HCT116 (cell line): ENCODE measurements at regions not wholly inside any gene's neighbourhood (a gene's known extent, or its start where the extent isn't known, plus 50 kb on each side); places are given as distances from the start of the nearest gene placed in this dataset.

Experiments
- ATAC-seq: fragments of 200-7000 bp; cut with Tn5 transposase; 2 replicates; pipeline ENCODE4 v1.9.1; 2020; ENCODE audit warnings: mild to moderate bottlenecking, moderate library complexity
- BruUV-seq: library from RNA; stranded (reverse); fragments of 400-500 nt; replicated peaks from 2 replicates; lab custom pipeline; 2021; lab: Mats Ljungman, UMichigan
- CTCF ChIA-PET: fragments of 300-600 bp; sonication (Branson Sonifier 250); formaldehyde crosslinking; loops from one replicate; lab custom pipeline; 2021; ENCODE audit warnings: antibody characterized with exemption; lab: Charles Lee
- POLR2A ChIA-PET: fragments of 300-600, 350-600 bp; sonication (Branson Sonifier 250); formaldehyde crosslinking; loops from one replicate; lab custom pipeline; 2021; ENCODE audit warnings: antibody characterized with exemption; lab: Charles Lee
- RAD21 ChIA-PET, 2 experiments: fragments of 300-600 bp; sonication (Branson Sonifier 250); formaldehyde crosslinking; loops; one replicate each; lab custom pipeline; 2023; ENCODE audit warnings: low total read pairs in 2 of 2; ENCODE audit not compliant: uncharacterized antibody in 2 of 2, unreplicated experiment in 2 of 2, low non-redundant PET in 1 of 2; lab: Charles Lee
- DNase-seq: peaks from one replicate; pipeline ENCODE4 v3.0.0-alpha.2; 2010; ENCODE audit warnings: low read depth, low spot score
- H2AFZ ChIP-seq: fragments of 200-600 bp; shearing (Covaris generic), sonication (generic); 2 replicates; pipeline ENCODE4 v1.6.1; 2017; ENCODE audit warnings: low read depth, mixed run types, mixed read lengths, antibody characterized with exemption, low read length; ENCODE audit not compliant: poor library complexity, severe bottlenecking
- H3K27ac ChIP-seq: 2 replicates; pipeline ENCODE4 v1.5.1; 2012; ENCODE audit warnings: low read depth, low read length
- H3K27me3 ChIP-seq: fragments of 200-600 bp; sonication (generic); 2 replicates; pipeline ENCODE4 v1.6.1; 2016; ENCODE audit warnings: mixed run types, low read length, mixed read lengths; ENCODE audit not compliant: insufficient read depth
- H3K36me3 ChIP-seq, 2 experiments: fragments of 200-500 bp in 1 of 2; fragments of 200-600 bp in 1 of 2; sonication (Bioruptor generic) in 1 of 2; sonication (generic) in 1 of 2; 2 replicates each; pipeline versions ENCODE4 v1.5.1 to v1.6.1; 2014 to 2016; ENCODE audit warnings: low read length in 2 of 2, inconsistent platforms in 1 of 2, mixed read lengths in 1 of 2, mixed run types in 1 of 2; ENCODE audit not compliant: insufficient read depth in 2 of 2, control insufficient read depth in 1 of 2
- H3K4me1 ChIP-seq, 2 experiments: fragments of 200-600 bp in 1 of 2; sonication (generic) in 1 of 2; 2 replicates each; pipeline versions ENCODE4 v1.5.1 to v1.6.1; 2012 to 2017; ENCODE audit warnings: low read length in 2 of 2, inconsistent platforms in 1 of 2, mild to moderate bottlenecking in 1 of 2, mixed read lengths in 1 of 2, mixed run types in 1 of 2, moderate library complexity in 1 of 2; ENCODE audit not compliant: insufficient read depth in 2 of 2, control insufficient read depth in 1 of 2
- H3K4me2 ChIP-seq: fragments of 200-600 bp; sonication (generic); 2 replicates; pipeline ENCODE4 v1.6.1; 2017; ENCODE audit warnings: mixed run types, low read length, mixed read lengths
- H3K4me3 ChIP-seq, 2 experiments: fragments of 200-600 bp in 1 of 2; sonication (generic) in 1 of 2; replicated peaks in 1 of 2; 2 replicates each; pipeline ENCODE4 v1.5.1; 2011 to 2016; ENCODE audit warnings: low read length in 2 of 2, control low read depth in 1 of 2, low read depth in 1 of 2, mild to moderate bottlenecking in 1 of 2, mixed read lengths in 1 of 2, mixed run types in 1 of 2
- H3K79me2 ChIP-seq: fragments of 200-600 bp; sonication (generic); 2 replicates; pipeline ENCODE4 v1.6.1; 2017; ENCODE audit warnings: mild to moderate bottlenecking, mixed run types, low read length, moderate library complexity, mixed read lengths; ENCODE audit not compliant: insufficient read depth
- H3K9ac ChIP-seq: fragments of 200-600 bp; sonication (generic); 2 replicates; pipeline ENCODE4 v1.6.1; 2016; ENCODE audit warnings: low read length, mixed read lengths
- H3K9me2 ChIP-seq: fragments of 200-600 bp; sonication (generic), shearing (Covaris generic); 2 replicates; pipeline ENCODE4 v1.6.1; 2017; ENCODE audit warnings: mixed run types, mild to moderate bottlenecking, moderate library complexity; ENCODE audit not compliant: insufficient read depth
- H3K9me3 ChIP-seq, 2 experiments: fragments of 200-500 bp in 1 of 2; fragments of 200-600 bp in 1 of 2; sonication (Bioruptor generic) in 1 of 2; sonication (generic) in 1 of 2; 2 replicates each; pipeline ENCODE4 v1.6.1; 2014 to 2017; ENCODE audit warnings: low read length in 2 of 2, mixed read lengths in 2 of 2, inconsistent platforms in 1 of 2, low read depth in 1 of 2, mild to moderate bottlenecking in 1 of 2, mixed run types in 1 of 2, moderate library complexity in 1 of 2; ENCODE audit not compliant: control insufficient read depth in 1 of 2, insufficient read depth in 1 of 2
- H4K20me1 ChIP-seq: fragments of 200-600 bp; sonication (generic), shearing (Covaris generic); 2 replicates; pipeline ENCODE4 v1.6.1; 2017; ENCODE audit warnings: mixed run types, mild to moderate bottlenecking, moderate library complexity; ENCODE audit not compliant: insufficient read depth
- CBX3 ChIP-seq: IDR thresholded peaks from 2 replicates; pipeline ENCODE4 v1.6.1; 2012; ENCODE audit warnings: low read depth
- CEBPB ChIP-seq: IDR thresholded peaks from 2 replicates; pipeline ENCODE4 v1.6.1; 2012; ENCODE audit warnings: low read depth
- EZH2 ChIP-seq: fragments of 200-600 bp; sonication (generic); IDR thresholded peaks from 2 replicates; pipeline ENCODE4 v1.6.1; 2017; ENCODE audit warnings: antibody characterized with exemption, mixed run types
- EZH2phosphoT487 ChIP-seq: fragments of 200-600 bp; IDR thresholded peaks from 2 replicates; pipeline ENCODE4 v1.6.1; 2018; ENCODE audit warnings: antibody characterized with exemption, borderline replicate concordance
- FOSL1 ChIP-seq: IDR thresholded peaks from 2 replicates; pipeline ENCODE4 v1.6.1; 2012; ENCODE audit warnings: low read depth
- JUND ChIP-seq: IDR thresholded peaks from 2 replicates; pipeline ENCODE4 v1.6.1; 2012
- POLR2A ChIP-seq: IDR thresholded peaks from 2 replicates; pipeline ENCODE4 v1.7.0; 2011; ENCODE audit warnings: borderline replicate concordance; ENCODE audit not compliant: insufficient read depth, insufficient read length; ENCODE audit errors: extremely low read depth
- POLR2AphosphoS5 ChIP-seq: IDR thresholded peaks from 2 replicates; pipeline ENCODE4 v1.6.1; 2011; ENCODE audit warnings: mild to moderate bottlenecking, low read depth, low read length, moderate library complexity
- RAD21 ChIP-seq: IDR thresholded peaks from 2 replicates; pipeline ENCODE4 v1.6.1; 2012; ENCODE audit warnings: low read depth, mild to moderate bottlenecking
- SIN3A ChIP-seq: IDR thresholded peaks from 2 replicates; pipeline ENCODE4 v1.6.1; 2012; ENCODE audit warnings: low read depth
- SP1 ChIP-seq: IDR thresholded peaks from 2 replicates; pipeline ENCODE4 v1.6.1; 2012; ENCODE audit warnings: low read depth
- SRF ChIP-seq: IDR thresholded peaks from 2 replicates; pipeline ENCODE4 v1.6.1; 2012; ENCODE audit warnings: low read depth
- ZBTB33 ChIP-seq: IDR thresholded peaks from 2 replicates; pipeline ENCODE4 v1.6.1; 2011; ENCODE audit warnings: mild to moderate bottlenecking, low read length, moderate library complexity; ENCODE audit not compliant: insufficient replicate concordance; ENCODE audit errors: extremely low read depth
- ZFX ChIP-seq: fragments of 450-650 bp; IDR thresholded peaks from 2 replicates; pipeline ENCODE4 v1.6.1; 2017
- ZNF274 ChIP-seq: fragments of 200-500 bp; sonication (Bioruptor generic); IDR thresholded peaks from 2 replicates; pipeline ENCODE4 v1.6.1; 2014; ENCODE audit warnings: mild to moderate bottlenecking, low read depth, low read length, inconsistent platforms
- intact Hi-C: fragments of 100-400 bp; cut with micrococcal nuclease; formaldehyde crosslinking; loops from 2 replicates; pipeline ENCODE4 v1.10.0; 2022

GRCh38 chr2:61759718-61760117 is 94.1 kb downstream of the FAM161A start:
- H3K4me2 ChIP-seq: peak overlapping the region; percentile 52
- no TSS peak for BruUV-seq
- H3K27ac ChIP-seq: no peak overlapping the region
- no peaks in the 10 kb centered on the region for H3K9me3 ChIP-seq
- H3K36me3 ChIP-seq: no peaks in the 10 kb centered on the region
- ChIA-PET POLR2A (no interaction called here), RAD21 (no interaction called here)
- no peak overlapping the region for H2AFZ ChIP-seq
- no peak for ATAC-seq
- no peak for DNase-seq
- no peak overlapping the region for H3K4me3 ChIP-seq
- peaks cover 8 to 34% of the 10 kb centered on the region in 2 experiments for H3K4me1 ChIP-seq
- no peaks in the 10 kb centered on the region for H4K20me1 ChIP-seq
- H3K9ac ChIP-seq: no peak overlapping the region
- H3K9me2 ChIP-seq: no peaks in the 10 kb centered on the region
- intact Hi-C loops: loop anchor here (5.0 kb wide), 1 partner anchor 222 kb away; the partner anchor contains the start of gene XPO1
- H3K27me3 ChIP-seq: no peaks in the 10 kb centered on the region
- TF ChIP-seq FOSL1 (peak; percentile 62), ZBTB33 (no peak), POLR2A (no peak), EZH2 (no peak), SP1 (no peak), ZFX (no peak), SIN3A (no peak), EZH2phosphoT487 (no peak), JUND (peak; percentile 48; the same call in 1 of the 2 replicates)
- TF ChIP-seq, all 23 proteins: peak for 2
- peaks cover 15% of the 10 kb centered on the region; the same call in 1 of the 2 replicates for H3K79me2 ChIP-seq
- CTCF ChIA-PET: no interaction called here

- Histone ChIP-seq H3K27me3 (no peaks in the 10 kb centered on the region), H3K79me2 (peaks cover 15% of the 10 kb centered on the region; the same call in 1 of the 2 replicates), H4K20me1 (no peaks in the 10 kb centered on the region), H3K4me3 (no peak overlapping the region), H3K9ac (no peak overlapping the region), H3K4me1 (peaks cover 5 to 28% of the 10 kb centered on the region in 2 experiments; a peak in 3 of 4 replicates), H2AFZ (no peak overlapping the region), H3K27ac (no peak overlapping the region), H3K4me2 (peak overlapping the region; percentile 52; the same call in 1 of the 2 replicates), H3K9me2 (no peaks in the 10 kb centered on the region), H3K9me3 (no peaks in the 10 kb centered on the region), H3K36me3 (no peaks in the 10 kb centered on the region)
- intact Hi-C loops: no loop called here
- DNase-seq (no peak), ATAC-seq (no peak)
- ChIA-PET POLR2A (no interaction called here), RAD21 (no interaction called here), CTCF (no interaction called here)
- no TSS peak for BruUV-seq
- TF ChIP-seq ZNF274: no peak
- TF ChIP-seq SP1: no peak
- no peak for TF ChIP-seq POLR2AphosphoS5
- TF ChIP-seq FOSL1: no peak
- no peak for TF ChIP-seq CBX3
- no peak for TF ChIP-seq SRF
- TF ChIP-seq ZFX: no peak
- TF ChIP-seq JUND: no peak
- no peak for TF ChIP-seq CEBPB
- no peak for TF ChIP-seq RAD21
Measured at GRCh38 chr2:61759005-61759404, 94.9 kb downstream of the FAM161A start.
